H7 (cell line): ENCODE measurements at regions not wholly inside any gene's neighbourhood (a gene's known extent, or its start where the extent isn't known, plus 50 kb on each side); places are given as distances from the start of the nearest gene placed in this dataset.
"Not testable (repeated sequence)": the region's sequence is repeated elsewhere in the genome, so short reads cannot be mapped to it uniquely, and the experiment has no call there.

Experiments used
- DNase-seq: peaks from one replicate; pipeline ENCODE4 v3.0.0; 2012
- H3K27me3 ChIP-seq: 2 replicates; pipeline ENCODE4 v1.6.0; 2011; ENCODE audit warnings: mild to moderate bottlenecking, low read length; ENCODE audit not compliant: control insufficient read depth, insufficient read depth
- H3K36me3 ChIP-seq: replicated peaks from 2 replicates; pipeline ENCODE4 v1.5.1; 2011; ENCODE audit warnings: low read length; ENCODE audit not compliant: control insufficient read depth, insufficient read depth
- H3K4me3 ChIP-seq: 2 replicates; pipeline ENCODE4 v1.5.1; 2011; ENCODE audit warnings: low read depth, mild to moderate bottlenecking, control low read depth, low read length, moderate library complexity; ENCODE audit not compliant: insufficient read depth

GRCh38 chr5:174479325-174479724, 245.1 kb upstream of the MSX2 start:
- H3K36me3 ChIP-seq, result no peaks in the 10 kb centered on the region
- H3K4me3 ChIP-seq, result no peak overlapping the region
- H3K27me3 ChIP-seq, result no peaks in the 10 kb centered on the region
- DNase-seq, result no peak

GRCh38 chr5:174481737-174482136, 242.6 kb upstream of the MSX2 start:
- Histone ChIP-seq H3K27me3 (no peaks in the 10 kb centered on the region), H3K4me3 (no peak overlapping the region), H3K36me3 (no peaks in the 10 kb centered on the region)
- DNase-seq, result no peak

GRCh38 chr5:174482607-174483024, 241.8 kb upstream of the MSX2 start:
- Histone ChIP-seq H3K36me3 (no peaks in the 10 kb centered on the region), H3K4me3 (no peak overlapping the region), H3K27me3 (no peaks in the 10 kb centered on the region)
- DNase-seq, result no peak

- no peaks in the 10 kb centered on the region for H3K27me3 ChIP-seq
Observed at GRCh38 chr5:174483411-174483810, 241.0 kb upstream of the MSX2 start.

GRCh38 chr5:174489215-174489614, 235.2 kb upstream of the MSX2 start:
- H3K36me3 ChIP-seq, result no peaks in the 10 kb centered on the region
- no peak overlapping the region for H3K4me3 ChIP-seq
- no peaks in the 10 kb centered on the region for H3K27me3 ChIP-seq
- no peak for DNase-seq

More at GRCh38 chr5:174483411-174483810, 241.0 kb upstream of the MSX2 start:
- Histone ChIP-seq H3K4me3 (no peak overlapping the region), H3K36me3 (no peaks in the 10 kb centered on the region)
- DNase-seq, result no peak

- Histone ChIP-seq H3K36me3 (no peaks in the 10 kb centered on the region), H3K4me3 (no peak overlapping the region), H3K27me3 (no peaks in the 10 kb centered on the region)
- DNase-seq, result no peak
Observed at GRCh38 chr5:174489920-174490597, 234.3 kb upstream of the MSX2 start.

- Histone ChIP-seq H3K36me3 (no peaks in the 10 kb centered on the region), H3K4me3 (no peak overlapping the region), H3K27me3 (no peaks in the 10 kb centered on the region)
- DNase-seq, result no peak
Observed at GRCh38 chr5:174490728-174491127, 233.7 kb upstream of the MSX2 start.

- DNase-seq, result no peak
- Histone ChIP-seq H3K4me3 (no peak overlapping the region), H3K36me3 (no peaks in the 10 kb centered on the region), H3K27me3 (no peaks in the 10 kb centered on the region)
Observed at GRCh38 chr5:174491265-174491664, 233.1 kb upstream of the MSX2 start.

GRCh38 chr5:174491761-174492350, 232.5 kb upstream of the MSX2 start:
- Histone ChIP-seq H3K4me3 (no peak overlapping the region), H3K36me3 (no peaks in the 10 kb centered on the region), H3K27me3 (no peaks in the 10 kb centered on the region)
- DNase-seq, result no peak

GRCh38 chr5:174493530-174493929, 230.9 kb upstream of the MSX2 start:
- no peak for DNase-seq
- Histone ChIP-seq H3K36me3 (no peaks in the 10 kb centered on the region), H3K4me3 (no peak overlapping the region), H3K27me3 (no peaks in the 10 kb centered on the region)

GRCh38 chr5:174497939-174498338, 226.4 kb upstream of the MSX2 start:
- H3K36me3 ChIP-seq, DNase-seq, H3K4me3 ChIP-seq, H3K27me3 ChIP-seq: not testable (repeated sequence)

GRCh38 chr5:174498575-174498974, 225.8 kb upstream of the MSX2 start:
- not testable (repeated sequence) for DNase-seq, H3K4me3 ChIP-seq, H3K27me3 ChIP-seq

GRCh38 chr5:174500636-174501035, 223.7 kb upstream of the MSX2 start:
- Histone ChIP-seq H3K36me3 (no peaks in the 10 kb centered on the region), H3K4me3 (no peak overlapping the region), H3K27me3 (no peaks in the 10 kb centered on the region)
- DNase-seq, result no peak

More at GRCh38 chr5:174498575-174498974, 225.8 kb upstream of the MSX2 start:
- H3K36me3 ChIP-seq, result not testable (repeated sequence)

- no peak overlapping the region for H3K4me3 ChIP-seq
- no peaks in the 10 kb centered on the region for H3K27me3 ChIP-seq
- H3K36me3 ChIP-seq, result no peaks in the 10 kb centered on the region
- DNase-seq, result no peak
Observed at GRCh38 chr5:174501461-174502069, 222.8 kb upstream of the MSX2 start.

GRCh38 chr5:174503086-174503460, 221.3 kb upstream of the MSX2 start:
- DNase-seq, result no peak

More at GRCh38 chr5:174503086-174503460, 221.3 kb upstream of the MSX2 start:
- Histone ChIP-seq H3K27me3 (no peaks in the 10 kb centered on the region), H3K36me3 (no peaks in the 10 kb centered on the region), H3K4me3 (no peak overlapping the region)
